K562 (cell line): ENCODE measurements at regions not wholly inside any gene's neighbourhood (a gene's known extent, or its start where the extent isn't known, plus 50 kb on each side); places are given as distances from the start of the nearest gene placed in this dataset.

Source experiments
- ATAC-seq: fragments of 200-7000 bp; cut with Tn5 transposase; 3 replicates; pipeline ENCODE4 v1.9.1; 2020; ENCODE audit warnings: moderate library complexity
- BruUV-seq: library from RNA; stranded (reverse); fragments of 400-500 nt; replicated peaks from 2 replicates; lab custom pipeline; 2021; lab: Mats Ljungman, UMichigan
- CTCF ChIA-PET: fragments of 300-600 bp; formaldehyde crosslinking; extraction: SDS; loops from one replicate; lab custom pipeline; 2021; ENCODE audit warnings: low intra/inter-chr PET ratio; lab: Yijun Ruan, JAX
- POLR2A ChIA-PET: fragments of 300-600, 350-650 bp; sonication (Branson Sonifier 250); formaldehyde crosslinking; extraction: SDS; loops from one replicate; lab custom pipeline; 2021; ENCODE audit warnings: antibody characterized with exemption, inconsistent platforms; lab: Yijun Ruan, JAX
- DNase-seq, 4 experiments: peaks; one replicate each; pipeline versions ENCODE4 v3.0.0 to v3.0.0-alpha.2; 2011 to 2018; ENCODE audit warnings: low spot score in 3 of 4, mixed read lengths in 3 of 4; ENCODE audit errors: extremely low read depth in 1 of 4
- FAIRE-seq: peaks from 2 replicates; lab custom pipeline; 2011; peaks lifted over from hg19 to GRCh38; lab: Jason Lieb, UNC
- H2AFZ ChIP-seq: 2 replicates; pipeline ENCODE4 v1.6.0; 2011; ENCODE audit warnings: low read depth, low read length, control low read depth, inconsistent platforms
- H3K27ac ChIP-seq: fragments of 200-600 bp; 3 replicates; pipeline ENCODE4 v1.8.0; 2011; ENCODE audit warnings: low read depth, mild to moderate bottlenecking, control low read depth, inconsistent platforms, low read length, moderate library complexity, mixed read lengths; ENCODE audit errors: extremely low read depth
- H3K27me3 ChIP-seq, 2 experiments: fragments of 300-600 bp in 1 of 2; 2 replicates in 1 of 2; 3 replicates in 1 of 2; pipeline versions ENCODE4 v1.6.0 to v1.8.0; 2011; ENCODE audit warnings: inconsistent platforms in 2 of 2, low read length in 2 of 2, mild to moderate bottlenecking in 1 of 2, mixed read lengths in 1 of 2, moderate library complexity in 1 of 2; ENCODE audit not compliant: control insufficient read depth in 2 of 2, insufficient read depth in 2 of 2
- H3K36me3 ChIP-seq: fragments of 300-600 bp; 3 replicates; pipeline ENCODE4 v1.8.0; 2011; ENCODE audit warnings: mild to moderate bottlenecking, low read length, inconsistent platforms; ENCODE audit not compliant: control insufficient read depth, insufficient read depth
- H3K4me1 ChIP-seq, 2 experiments: fragments of 200-600 bp in 1 of 2; replicated peaks in 1 of 2; 2 replicates in 1 of 2; 3 replicates in 1 of 2; pipeline versions ENCODE4 v1.5.1 to v1.8.0; 2011; ENCODE audit warnings: inconsistent platforms in 2 of 2, low read length in 2 of 2, mild to moderate bottlenecking in 1 of 2, mixed read lengths in 1 of 2, moderate library complexity in 1 of 2; ENCODE audit not compliant: control insufficient read depth in 2 of 2, insufficient read depth in 2 of 2
- H3K4me2 ChIP-seq: 2 replicates; pipeline ENCODE4 v1.6.1; 2011; ENCODE audit warnings: low read length, control low read depth, inconsistent platforms, mixed read lengths; ENCODE audit not compliant: insufficient read depth
- H3K4me3 ChIP-seq: fragments of 200-600 bp; sonication (generic), shearing (Covaris generic); 2 replicates; pipeline ENCODE4 v1.5.1; 2016; ENCODE audit warnings: control low read depth, inconsistent platforms
- H3K79me2 ChIP-seq: fragments of 200-600 bp; 3 replicates; pipeline ENCODE4 v1.8.0; 2011; ENCODE audit warnings: low read length, inconsistent platforms; ENCODE audit not compliant: control insufficient read depth, insufficient read depth
- H3K9ac ChIP-seq, 2 experiments: 2 replicates each; pipeline versions ENCODE4 v1.6.0 to v1.6.1; 2011; ENCODE audit warnings: low read depth in 2 of 2, low read length in 2 of 2, control low read depth in 1 of 2, inconsistent platforms in 1 of 2, mild to moderate bottlenecking in 1 of 2, mixed read lengths in 1 of 2; ENCODE audit not compliant: insufficient read depth in 1 of 2
- H3K9me1 ChIP-seq: one replicate; pipeline ENCODE4 v1.6.0; 2011; ENCODE audit warnings: inconsistent platforms, mild to moderate bottlenecking, low read length, moderate library complexity; ENCODE audit not compliant: control insufficient read depth, insufficient read depth
- H3K9me3 ChIP-seq: replicated peaks from 2 replicates; pipeline ENCODE4 v1.5.1; 2011; ENCODE audit warnings: low read depth, low read length, inconsistent platforms; ENCODE audit not compliant: control insufficient read depth, insufficient read depth
- H4K20me1 ChIP-seq: replicated peaks from 2 replicates; pipeline ENCODE4 v1.6.1; 2011; ENCODE audit warnings: low read length, inconsistent platforms, mixed read lengths; ENCODE audit not compliant: control insufficient read depth, insufficient read depth
- CAMTA2 ChIP-seq: fragments of 250-450 bp; sonication (Bioruptor Pico); conservative IDR thresholded peaks from 2 replicates; pipeline ENCODE4 v1.5.1; 2022
- CC2D1A ChIP-seq: fragments of 450-650 bp; IDR thresholded peaks from 2 replicates; pipeline ENCODE4 v1.6.1; 2017; ENCODE audit warnings: mild to moderate bottlenecking
- DDX20 ChIP-seq: fragments of 450-650 bp; IDR thresholded peaks from 2 replicates; pipeline ENCODE4 v1.6.1; 2016; ENCODE audit warnings: missing genetic modification characterization, low read depth, mild to moderate bottlenecking, missing compliant biosample characterization, moderate library complexity
- ETS2 ChIP-seq: IDR thresholded peaks from 2 replicates; pipeline ENCODE4 v1.6.1; 2016; ENCODE audit warnings: borderline replicate concordance, missing genetic modification characterization, mild to moderate bottlenecking, moderate library complexity, missing compliant biosample characterization; ENCODE audit not compliant: poor library complexity, severe bottlenecking
- ETV5 ChIP-seq: sonication (generic); formaldehyde crosslinking; IDR thresholded peaks from 2 replicates; pipeline ENCODE4 v1.4.0; 2020; ENCODE audit warnings: low read depth, mild to moderate bottlenecking, missing genetic modification reagents
- FOXK2 ChIP-seq, 2 experiments: fragments of 450-650 bp; IDR thresholded peaks in 1 of 2; conservative IDR thresholded peaks in 1 of 2; 2 replicates each; pipeline ENCODE4 v1.6.1; 2016; ENCODE audit warnings: low read depth in 2 of 2, mild to moderate bottlenecking in 1 of 2
- KHSRP ChIP-seq: fragments of 450-650 bp; IDR thresholded peaks from 2 replicates; pipeline ENCODE4 v1.6.1; 2017
- L3MBTL2 ChIP-seq: fragments of 450-650 bp; IDR thresholded peaks from 2 replicates; pipeline ENCODE4 v1.6.1; 2016; ENCODE audit warnings: mild to moderate bottlenecking, moderate library complexity
- MYC ChIP-seq, 2 experiments: fragments of 250-450 bp in 1 of 2; sonication (Bioruptor Pico) in 1 of 2; IDR thresholded peaks; 2 replicates each; pipeline versions ENCODE4 v1.5.1 to v1.6.1; 2012 to 2021; ENCODE audit warnings: low read depth in 2 of 2, borderline replicate concordance in 1 of 2, improper control_type of control experiment in 1 of 2, low read length in 1 of 2, mild to moderate bottlenecking in 1 of 2, moderate library complexity in 1 of 2
- RBM25 ChIP-seq: fragments of 200-400 bp; formaldehyde crosslinking; IDR thresholded peaks from 2 replicates; pipeline ENCODE4 v1.6.1; 2018; ENCODE audit warnings: low read length, low read depth, moderate library complexity; ENCODE audit not compliant: severe bottlenecking
- SMARCA5 ChIP-seq: fragments of 450-650 bp; IDR thresholded peaks from 2 replicates; pipeline ENCODE4 v1.6.1; 2016
- TAF15 ChIP-seq: fragments of 200-400 bp; formaldehyde crosslinking; IDR thresholded peaks from 2 replicates; pipeline ENCODE4 v1.6.1; 2017; ENCODE audit warnings: mild to moderate bottlenecking, low read depth, low read length, moderate library complexity
- TBP ChIP-seq: optimal IDR thresholded peaks from 2 replicates; pipeline ENCODE3; 2011; ENCODE audit warnings: low read depth, low read length, improper control_type of control experiment
- TCF3 ChIP-seq: sonication (generic); formaldehyde crosslinking; IDR thresholded peaks from 2 replicates; pipeline ENCODE4 v1.4.0; 2020; ENCODE audit warnings: mild to moderate bottlenecking, missing genetic modification reagents
- ZNF444 ChIP-seq: fragments of 250-450 bp; sonication (Bioruptor Pico); IDR thresholded peaks from 2 replicates; pipeline ENCODE4 v1.4.0; 2020; ENCODE audit warnings: mild to moderate bottlenecking, moderate library complexity
- ZNF561 ChIP-seq: fragments of 450-650 bp; formaldehyde crosslinking; conservative IDR thresholded peaks from 2 replicates; pipeline ENCODE4 v1.4.0; 2020; ENCODE audit warnings: mild to moderate bottlenecking, moderate library complexity
- WGBS: fragments of 100-300 bp; shearing (Covaris generic); methylation state at CpG from one replicate; pipeline ENCODE4 v1.1.6; 2016; ENCODE audit warnings: low coverage, mixed read lengths; ENCODE audit not compliant: insufficient coverage; ENCODE audit errors: missing lambda C conversion rate; 5-methylcytosine and 5-hydroxymethylcytosine counted together
- in situ Hi-C: fragments of 300-500 bp; cut with MboI; formaldehyde crosslinking; loops from 4 replicates; pipeline ENCODE4 v1.15.0; 2018; ENCODE audit warnings: inconsistent platforms, mixed read lengths
- intact Hi-C: fragments of 100-400 bp; cut with micrococcal nuclease; formaldehyde crosslinking; loops from 2 replicates; pipeline ENCODE4 v1.14.2; 2022
- TF ChIP-seq, protein P1 (sequence below): sonication (generic); formaldehyde crosslinking; IDR thresholded peaks from 2 replicates; pipeline ENCODE4 v1.8.1; 2023; ENCODE audit warnings: mild to moderate bottlenecking, missing genetic modification reagents
- TF ChIP-seq, protein P2 (sequence below): fragments of 250-450 bp; sonication (Bioruptor Pico); IDR thresholded peaks from 2 replicates; pipeline ENCODE4 v1.8.0; 2022; ENCODE audit warnings: inconsistent platforms, mild to moderate bottlenecking, moderate library complexity, borderline replicate concordance
- TF ChIP-seq, protein P3 (sequence below): fragments of 450-650 bp; IDR thresholded peaks from 2 replicates; pipeline ENCODE4 v1.6.1; 2016; ENCODE audit warnings: antibody characterized with exemption

DNA sequence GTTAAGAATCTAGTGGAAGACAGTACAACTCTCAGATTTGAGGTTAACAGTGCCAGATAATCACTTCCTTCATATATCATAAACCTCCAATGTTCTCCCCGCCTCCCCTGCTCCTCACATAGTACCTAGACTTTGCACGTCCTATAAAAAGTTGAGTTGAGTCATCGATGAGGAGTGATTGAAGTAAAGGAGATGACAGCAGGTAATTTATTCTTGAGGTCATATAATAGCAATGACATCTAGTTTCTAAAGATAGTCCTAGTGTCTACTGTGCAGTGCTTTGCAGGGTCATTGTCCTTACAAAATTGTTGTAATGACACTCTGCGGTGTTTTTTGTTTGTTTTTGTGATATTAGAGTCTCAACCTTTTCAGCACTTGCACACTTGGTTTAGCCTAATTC, 510.5 kb upstream of the LRFN5 start:
- no peak overlapping the region for H3K4me3 ChIP-seq
- intact Hi-C loops: no loop called here
- ChIA-PET CTCF (no interaction called here), POLR2A (no interaction called here)
- no peak overlapping the region for H3K4me2 ChIP-seq
- TF ChIP-seq TBP: no peak
- TF ChIP-seq, protein P1, sequence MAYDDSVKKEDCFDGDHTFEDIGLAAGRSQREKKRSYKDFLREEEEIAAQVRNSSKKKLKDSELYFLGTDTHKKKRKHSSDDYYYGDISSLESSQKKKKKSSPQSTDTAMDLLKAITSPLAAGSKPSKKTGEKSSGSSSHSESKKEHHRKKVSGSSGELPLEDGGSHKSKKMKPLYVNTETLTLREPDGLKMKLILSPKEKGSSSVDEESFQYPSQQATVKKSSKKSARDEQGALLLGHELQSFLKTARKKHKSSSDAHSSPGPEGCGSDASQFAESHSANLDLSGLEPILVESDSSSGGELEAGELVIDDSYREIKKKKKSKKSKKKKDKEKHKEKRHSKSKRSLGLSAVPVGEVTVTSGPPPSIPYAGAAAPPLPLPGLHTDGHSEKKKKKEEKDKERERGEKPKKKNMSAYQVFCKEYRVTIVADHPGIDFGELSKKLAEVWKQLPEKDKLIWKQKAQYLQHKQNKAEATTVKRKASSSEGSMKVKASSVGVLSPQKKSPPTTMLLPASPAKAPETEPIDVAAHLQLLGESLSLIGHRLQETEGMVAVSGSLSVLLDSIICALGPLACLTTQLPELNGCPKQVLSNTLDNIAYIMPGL (CRISPR knock-in tag): no peak
- no peak for TF ChIP-seq ZNF444 (CRISPR knock-in tag)
- TF ChIP-seq, protein P2, sequence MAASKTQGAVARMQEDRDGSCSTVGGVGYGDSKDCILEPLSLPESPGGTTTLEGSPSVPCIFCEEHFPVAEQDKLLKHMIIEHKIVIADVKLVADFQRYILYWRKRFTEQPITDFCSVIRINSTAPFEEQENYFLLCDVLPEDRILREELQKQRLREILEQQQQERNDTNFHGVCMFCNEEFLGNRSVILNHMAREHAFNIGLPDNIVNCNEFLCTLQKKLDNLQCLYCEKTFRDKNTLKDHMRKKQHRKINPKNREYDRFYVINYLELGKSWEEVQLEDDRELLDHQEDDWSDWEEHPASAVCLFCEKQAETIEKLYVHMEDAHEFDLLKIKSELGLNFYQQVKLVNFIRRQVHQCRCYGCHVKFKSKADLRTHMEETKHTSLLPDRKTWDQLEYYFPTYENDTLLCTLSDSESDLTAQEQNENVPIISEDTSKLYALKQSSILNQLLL (CRISPR knock-in tag): no peak
- TF ChIP-seq, protein P3, sequence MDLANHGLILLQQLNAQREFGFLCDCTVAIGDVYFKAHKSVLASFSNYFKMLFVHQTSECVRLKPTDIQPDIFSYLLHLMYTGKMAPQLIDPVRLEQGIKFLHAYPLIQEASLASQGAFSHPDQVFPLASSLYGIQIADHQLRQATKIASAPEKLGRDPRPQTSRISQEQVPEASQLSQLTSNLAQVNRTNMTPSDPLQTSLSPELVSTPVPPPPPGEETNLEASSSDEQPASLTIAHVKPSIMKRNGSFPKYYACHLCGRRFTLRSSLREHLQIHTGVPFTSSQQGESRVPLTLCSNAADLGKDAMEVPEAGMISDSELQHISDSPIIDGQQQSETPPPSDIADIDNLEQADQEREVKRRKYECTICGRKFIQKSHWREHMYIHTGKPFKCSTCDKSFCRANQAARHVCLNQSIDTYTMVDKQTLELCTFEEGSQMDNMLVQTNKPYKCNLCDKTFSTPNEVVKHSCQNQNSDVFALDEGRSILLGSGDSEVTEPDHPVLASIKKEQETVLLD: no peak
- no peak for TF ChIP-seq KHSRP
- no peak for TF ChIP-seq CAMTA2 (CRISPR knock-in tag)
- TF ChIP-seq DDX20 (tag): no peak
- no peak for TF ChIP-seq MYC (IDR thresholded peaks at IDR 0.05; ENCODE audit: low read depth, low read length)
- no peak for TF ChIP-seq MYC (CRISPR knock-in tag; IDR thresholded peaks at IDR 0.05; ENCODE audit: borderline replicate concordance, low read depth)
- TF ChIP-seq ZNF561 (CRISPR knock-in tag): no peak
- no peak for TF ChIP-seq TCF3 (CRISPR knock-in tag)
- TF ChIP-seq SMARCA5: no peak
- no peak for TF ChIP-seq L3MBTL2
- no peak for TF ChIP-seq CC2D1A
- TF ChIP-seq ETS2: no peak
- TF ChIP-seq RBM25: no peak
- TF ChIP-seq TAF15: no peak
- no peak for TF ChIP-seq ETV5 (CRISPR knock-in tag)
- no peak for TF ChIP-seq FOXK2 (conservative IDR thresholded peaks at IDR 0.05 in 1 of 2, IDR thresholded peaks at IDR 0.05 in 1 of 2; ENCODE audit: low read depth in 2 of 2)
- DNase-seq (no peak), FAIRE-seq (no peak), ATAC-seq (no peak)
- H3K4me1 ChIP-seq: no peaks in the 10 kb centered on the region
- no peak overlapping the region for H3K9ac ChIP-seq
- H4K20me1 ChIP-seq: no peaks in the 10 kb centered on the region
- H3K79me2 ChIP-seq: no peaks in the 10 kb centered on the region
- H3K9me1 ChIP-seq: no peaks in the 10 kb centered on the region
- 9% methylated on average over 4 of the region's 4 CpGs for WGBS
- no TSS peak for BruUV-seq
- no peak overlapping the region for H3K27ac ChIP-seq
- H3K9me3 ChIP-seq: no peaks in the 10 kb centered on the region
- H2AFZ ChIP-seq: no peak overlapping the region
- in situ Hi-C loops: no loop called here
- no peaks in the 10 kb centered on the region for H3K36me3 ChIP-seq
- H3K27me3 ChIP-seq: no peaks in the 10 kb centered on the region
